Neural cell (in vitro differentiated cells): ENCODE measurements at regions not wholly inside any gene's neighbourhood (a gene's known extent, or its start where the extent isn't known, plus 50 kb on each side); places are given as distances from the start of the nearest gene placed in this dataset.

Experiments used
- H2AFZ ChIP-seq: fragments of 200-600, 300-800 bp; sonication (generic), shearing (Covaris generic); 2 replicates; pipeline ENCODE4 v1.6.0; 2014; ENCODE audit warnings: low read depth, mild to moderate bottlenecking, antibody characterized with exemption, low read length, moderate library complexity
- H3F3A ChIP-seq: fragments of 200-600 bp; shearing (Covaris generic); 2 replicates; pipeline ENCODE4 v1.6.1; 2016; ENCODE audit warnings: mild to moderate bottlenecking, moderate library complexity, mixed read lengths, antibody characterized with exemption, low read length; ENCODE audit not compliant: insufficient read depth, poor library complexity, severe bottlenecking
- H3K27ac ChIP-seq: fragments of 200-600, 300-800 bp; sonication (generic), shearing (Covaris generic); 2 replicates; pipeline ENCODE4 v1.5.1; 2014; ENCODE audit warnings: mild to moderate bottlenecking, low read length, moderate library complexity
- H3K27me3 ChIP-seq: fragments of 300-800, 200-600 bp; sonication (generic), shearing (Covaris generic); 2 replicates; pipeline ENCODE4 v1.6.0; 2014; ENCODE audit warnings: mild to moderate bottlenecking, low read depth, low read length, moderate library complexity; ENCODE audit not compliant: insufficient read depth
- H3K36me3 ChIP-seq: fragments of 300-800, 200-600 bp; sonication (generic), shearing (Covaris generic); 2 replicates; pipeline ENCODE4 v1.5.1; 2014; ENCODE audit warnings: mild to moderate bottlenecking, antibody characterized with exemption, low read length, moderate library complexity; ENCODE audit not compliant: insufficient read depth
- H3K4me2 ChIP-seq: fragments of 300-800, 200-600 bp; sonication (generic), shearing (Covaris generic); 2 replicates; pipeline ENCODE4 v1.6.0; 2014; ENCODE audit warnings: mild to moderate bottlenecking, low read length
- H3K4me3 ChIP-seq: fragments of 300-800, 200-600 bp; sonication (generic), shearing (Covaris generic); 2 replicates; pipeline ENCODE4 v1.5.1; 2014; ENCODE audit warnings: mild to moderate bottlenecking, low read length, moderate library complexity
- H3K79me2 ChIP-seq: fragments of 200-600 bp; shearing (Covaris generic); replicated peaks from 2 replicates; pipeline ENCODE4 v1.6.0; 2014; ENCODE audit warnings: mild to moderate bottlenecking, low read length, moderate library complexity; ENCODE audit not compliant: insufficient read depth
- H3K9ac ChIP-seq: fragments of 300-800, 200-600 bp; sonication (generic), shearing (Covaris generic); 2 replicates; pipeline ENCODE4 v1.6.1; 2016; ENCODE audit warnings: mild to moderate bottlenecking, low read length, mixed read lengths
- H3K9me2 ChIP-seq: fragments of 200-600 bp; shearing (Covaris generic); 2 replicates; pipeline ENCODE4 v1.6.1; 2016; ENCODE audit warnings: mild to moderate bottlenecking, low read length, mixed read lengths; ENCODE audit not compliant: insufficient read depth
- H3K9me3 ChIP-seq: fragments of 200-600, 300-800 bp; sonication (generic), shearing (Covaris generic); 2 replicates; pipeline ENCODE4 v1.6.1; 2016; ENCODE audit warnings: mild to moderate bottlenecking, mixed run types, low read length, moderate library complexity, mixed read lengths
- H4K20me1 ChIP-seq: fragments of 200-600 bp; shearing (Covaris generic); 2 replicates; pipeline ENCODE4 v1.6.1; 2016; ENCODE audit warnings: mild to moderate bottlenecking, mixed run types; ENCODE audit not compliant: insufficient read depth
- EP300 ChIP-seq: fragments of 450-650 bp; conservative IDR thresholded peaks from 2 replicates; pipeline ENCODE4 v1.6.1; 2014; ENCODE audit warnings: antibody characterized with exemption, mild to moderate bottlenecking, moderate library complexity; ENCODE audit not compliant: poor library complexity, severe bottlenecking
- EZH2 ChIP-seq: fragments of 200-600, 300-800 bp; shearing (Covaris generic), sonication (generic); IDR thresholded peaks from 2 replicates; pipeline ENCODE4 v1.6.1; 2014; ENCODE audit warnings: antibody characterized with exemption, low read length, borderline replicate concordance, mild to moderate bottlenecking; ENCODE audit not compliant: insufficient read depth, poor library complexity, severe bottlenecking
- MXI1 ChIP-seq: fragments of 450-650 bp; conservative IDR thresholded peaks from 2 replicates; pipeline ENCODE4 v1.6.1; 2014; ENCODE audit warnings: antibody characterized with exemption, mild to moderate bottlenecking; ENCODE audit not compliant: poor library complexity, severe bottlenecking
- POLR2AphosphoS5 ChIP-seq: IDR thresholded peaks from 2 replicates; pipeline ENCODE4 v1.6.1; 2012
- RAD21 ChIP-seq: fragments of 450-650 bp; conservative IDR thresholded peaks from 2 replicates; pipeline ENCODE4 v1.6.1; 2014; ENCODE audit warnings: antibody characterized with exemption, mild to moderate bottlenecking, moderate library complexity
- SMC3 ChIP-seq: fragments of 450-650 bp; conservative IDR thresholded peaks from 2 replicates; pipeline ENCODE4 v1.6.1; 2014; ENCODE audit warnings: antibody characterized with exemption, mild to moderate bottlenecking, moderate library complexity; ENCODE audit not compliant: poor library complexity
- TAF1 ChIP-seq: IDR thresholded peaks from 2 replicates; pipeline ENCODE4 v1.6.1; 2012; ENCODE audit warnings: low read depth
- TF ChIP-seq, protein P1 (sequence below): fragments of 450-650 bp; IDR thresholded peaks from 2 replicates; pipeline ENCODE4 v1.5.1; 2014; ENCODE audit warnings: antibody characterized with exemption, mild to moderate bottlenecking, moderate library complexity; ENCODE audit not compliant: poor library complexity, severe bottlenecking
- TF ChIP-seq, protein P2 (sequence below): IDR thresholded peaks from 2 replicates; pipeline ENCODE4 v1.6.1; 2012; ENCODE audit warnings: borderline replicate concordance

DNA sequence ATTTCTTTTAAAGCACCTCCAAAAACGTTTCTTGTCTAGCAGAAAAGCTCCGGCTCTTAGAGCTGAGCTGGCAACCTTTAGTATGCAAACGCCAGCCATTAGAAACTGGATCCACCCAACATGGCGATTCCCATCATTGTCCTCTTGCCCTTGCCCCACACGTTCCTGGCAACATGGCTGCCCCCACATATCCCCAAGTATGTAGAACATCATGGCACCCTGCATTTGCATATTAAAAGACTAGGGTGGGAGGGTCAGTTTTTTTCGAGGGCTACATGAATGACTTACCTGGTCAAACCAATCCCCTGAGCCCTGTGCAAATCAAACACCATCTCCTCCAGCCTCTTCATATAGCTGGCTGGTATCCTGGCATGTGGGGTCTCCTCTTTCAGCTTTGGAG lies 82.2 kb upstream of the HELT start:
- H3K27ac ChIP-seq, result no peak overlapping the region
- no peaks in the 10 kb centered on the region for H3K9me3 ChIP-seq
- no peaks in the 10 kb centered on the region for H3K9me2 ChIP-seq
- no peak overlapping the region for H3K4me2 ChIP-seq
- no peaks in the 10 kb centered on the region for H4K20me1 ChIP-seq
- no peak overlapping the region for H2AFZ ChIP-seq
- TF ChIP-seq TAF1 (no peak), POLR2AphosphoS5 (no peak), SMC3 (no peak), EP300 (no peak), EZH2 (no peak), RAD21 (no peak), MXI1 (no peak)
- TF ChIP-seq, protein P1, sequence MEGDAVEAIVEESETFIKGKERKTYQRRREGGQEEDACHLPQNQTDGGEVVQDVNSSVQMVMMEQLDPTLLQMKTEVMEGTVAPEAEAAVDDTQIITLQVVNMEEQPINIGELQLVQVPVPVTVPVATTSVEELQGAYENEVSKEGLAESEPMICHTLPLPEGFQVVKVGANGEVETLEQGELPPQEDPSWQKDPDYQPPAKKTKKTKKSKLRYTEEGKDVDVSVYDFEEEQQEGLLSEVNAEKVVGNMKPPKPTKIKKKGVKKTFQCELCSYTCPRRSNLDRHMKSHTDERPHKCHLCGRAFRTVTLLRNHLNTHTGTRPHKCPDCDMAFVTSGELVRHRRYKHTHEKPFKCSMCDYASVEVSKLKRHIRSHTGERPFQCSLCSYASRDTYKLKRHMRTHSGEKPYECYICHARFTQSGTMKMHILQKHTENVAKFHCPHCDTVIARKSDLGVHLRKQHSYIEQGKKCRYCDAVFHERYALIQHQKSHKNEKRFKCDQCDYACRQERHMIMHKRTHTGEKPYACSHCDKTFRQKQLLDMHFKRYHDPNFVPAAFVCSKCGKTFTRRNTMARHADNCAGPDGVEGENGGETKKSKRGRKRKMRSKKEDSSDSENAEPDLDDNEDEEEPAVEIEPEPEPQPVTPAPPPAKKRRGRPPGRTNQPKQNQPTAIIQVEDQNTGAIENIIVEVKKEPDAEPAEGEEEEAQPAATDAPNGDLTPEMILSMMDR, result no peak
- TF ChIP-seq, protein P2, sequence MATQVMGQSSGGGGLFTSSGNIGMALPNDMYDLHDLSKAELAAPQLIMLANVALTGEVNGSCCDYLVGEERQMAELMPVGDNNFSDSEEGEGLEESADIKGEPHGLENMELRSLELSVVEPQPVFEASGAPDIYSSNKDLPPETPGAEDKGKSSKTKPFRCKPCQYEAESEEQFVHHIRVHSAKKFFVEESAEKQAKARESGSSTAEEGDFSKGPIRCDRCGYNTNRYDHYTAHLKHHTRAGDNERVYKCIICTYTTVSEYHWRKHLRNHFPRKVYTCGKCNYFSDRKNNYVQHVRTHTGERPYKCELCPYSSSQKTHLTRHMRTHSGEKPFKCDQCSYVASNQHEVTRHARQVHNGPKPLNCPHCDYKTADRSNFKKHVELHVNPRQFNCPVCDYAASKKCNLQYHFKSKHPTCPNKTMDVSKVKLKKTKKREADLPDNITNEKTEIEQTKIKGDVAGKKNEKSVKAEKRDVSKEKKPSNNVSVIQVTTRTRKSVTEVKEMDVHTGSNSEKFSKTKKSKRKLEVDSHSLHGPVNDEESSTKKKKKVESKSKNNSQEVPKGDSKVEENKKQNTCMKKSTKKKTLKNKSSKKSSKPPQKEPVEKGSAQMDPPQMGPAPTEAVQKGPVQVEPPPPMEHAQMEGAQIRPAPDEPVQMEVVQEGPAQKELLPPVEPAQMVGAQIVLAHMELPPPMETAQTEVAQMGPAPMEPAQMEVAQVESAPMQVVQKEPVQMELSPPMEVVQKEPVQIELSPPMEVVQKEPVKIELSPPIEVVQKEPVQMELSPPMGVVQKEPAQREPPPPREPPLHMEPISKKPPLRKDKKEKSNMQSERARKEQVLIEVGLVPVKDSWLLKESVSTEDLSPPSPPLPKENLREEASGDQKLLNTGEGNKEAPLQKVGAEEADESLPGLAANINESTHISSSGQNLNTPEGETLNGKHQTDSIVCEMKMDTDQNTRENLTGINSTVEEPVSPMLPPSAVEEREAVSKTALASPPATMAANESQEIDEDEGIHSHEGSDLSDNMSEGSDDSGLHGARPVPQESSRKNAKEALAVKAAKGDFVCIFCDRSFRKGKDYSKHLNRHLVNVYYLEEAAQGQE, result no peak
- H3K4me3 ChIP-seq, result no peak overlapping the region
- H3K36me3 ChIP-seq, result no peaks in the 10 kb centered on the region
- no peaks in the 10 kb centered on the region for H3F3A ChIP-seq
- H3K27me3 ChIP-seq, result no peaks in the 10 kb centered on the region
- H3K79me2 ChIP-seq, result no peaks in the 10 kb centered on the region
- no peak overlapping the region for H3K9ac ChIP-seq

DNA sequence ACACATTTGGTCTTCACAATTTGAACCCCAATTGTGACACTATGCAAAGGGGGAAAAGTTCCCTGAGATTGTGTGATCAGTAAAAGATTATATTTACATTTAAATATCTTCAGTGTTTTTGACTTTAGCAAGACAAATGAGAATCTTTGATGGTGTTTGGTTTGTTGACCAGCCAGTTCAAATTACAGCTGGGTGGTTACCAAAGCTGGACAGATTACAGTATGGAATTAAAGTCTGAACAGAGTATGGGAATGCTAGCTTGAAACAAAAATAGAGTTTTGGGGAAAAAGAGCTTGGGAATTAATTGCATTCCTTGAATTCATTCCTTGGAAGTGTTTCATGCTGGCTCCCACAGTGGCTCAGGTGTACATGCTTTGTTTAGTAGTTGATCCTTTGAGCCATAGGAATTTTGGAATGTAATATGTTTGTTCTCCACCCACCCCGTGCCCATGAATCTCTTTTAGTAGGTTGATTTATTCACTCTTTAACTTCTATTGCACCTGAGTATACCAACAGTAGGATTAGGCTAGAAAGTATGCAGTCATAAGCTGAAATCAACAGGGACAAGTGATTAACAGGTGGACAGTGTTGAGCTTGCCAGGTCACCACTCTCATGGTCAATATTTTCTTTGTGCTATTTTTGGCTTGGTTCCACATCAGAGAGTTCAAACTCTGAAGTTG lies 81.1 kb upstream of the HELT start:
- H3K27ac ChIP-seq, result no peak overlapping the region
- H3K79me2 ChIP-seq, result no peaks in the 10 kb centered on the region
- H3K9me3 ChIP-seq, result no peaks in the 10 kb centered on the region
- no peaks in the 10 kb centered on the region for H3K27me3 ChIP-seq
- H3K9ac ChIP-seq, result no peak overlapping the region
- no peaks in the 10 kb centered on the region for H4K20me1 ChIP-seq
- TF ChIP-seq, protein P2, result no peak
- TF ChIP-seq TAF1 (no peak), EP300 (no peak), POLR2AphosphoS5 (no peak), RAD21 (no peak), SMC3 (no peak), MXI1 (no peak), EZH2 (no peak)
- TF ChIP-seq, protein P1, result no peak
- no peak overlapping the region for H3K4me3 ChIP-seq
- H3K9me2 ChIP-seq, result no peaks in the 10 kb centered on the region
- H3K4me2 ChIP-seq, result no peak overlapping the region
- no peaks in the 10 kb centered on the region for H3F3A ChIP-seq
- H2AFZ ChIP-seq, result no peak overlapping the region
- no peaks in the 10 kb centered on the region for H3K36me3 ChIP-seq
